HG03280 (cell line): ENCODE measurements at regions not wholly inside any gene's neighbourhood (a gene's known extent, or its start where the extent isn't known, plus 50 kb on each side); places are given as distances from the start of the nearest gene placed in this dataset.

Source experiments
- ATAC-seq: cut with Tn5 transposase; IDR thresholded peaks from one replicate; pipeline ENCODE4 v1.9.1; 2021; ENCODE audit warnings: mild to moderate bottlenecking, moderate library complexity; ENCODE audit not compliant: unreplicated experiment

GRCh38 chr2:136407952-136408318 is 290.0 kb upstream of the CXCR4 start:
- ATAC-seq = no peak

- ATAC-seq = no peak
These were observed 289.4 kb upstream of the CXCR4 start for GRCh38 chr2:136407117-136407951.

- ATAC-seq = no peak
These were observed 287.0 kb upstream of the CXCR4 start for GRCh38 chr2:136404925-136405324.

- ATAC-seq = no peak
These were observed 286.2 kb upstream of the CXCR4 start for GRCh38 chr2:136404176-136404575.

GRCh38 chr2:136402281-136402680 is 284.3 kb upstream of the CXCR4 start:
- ATAC-seq = no peak

GRCh38 chr2:136399667-136400289 is 281.8 kb upstream of the CXCR4 start:
- no peak for ATAC-seq

- no peak for ATAC-seq
These were observed 277.6 kb upstream of the CXCR4 start for GRCh38 chr2:136395582-136395981.

GRCh38 chr2:136394136-136395060 is 276.4 kb upstream of the CXCR4 start:
- ATAC-seq = peak; percentile 62

GRCh38 chr2:136393514-136393913 is 275.6 kb upstream of the CXCR4 start:
- ATAC-seq = no peak

GRCh38 chr2:136392897-136393505 is 275.1 kb upstream of the CXCR4 start:
- ATAC-seq = no peak

- peak; percentile 82 for ATAC-seq
These were observed 271.9 kb upstream of the CXCR4 start for GRCh38 chr2:136389809-136390208.

- ATAC-seq = no peak
These were observed 268.1 kb upstream of the CXCR4 start for GRCh38 chr2:136386046-136386445.

- peak; percentile 46 for ATAC-seq
These were observed 266.8 kb upstream of the CXCR4 start for GRCh38 chr2:136384531-136385303.

- no peak for ATAC-seq
These were observed 265.2 kb upstream of the CXCR4 start for GRCh38 chr2:136383167-136383566.

- peak; percentile 73 for ATAC-seq
These were observed 264.0 kb upstream of the CXCR4 start for GRCh38 chr2:136381722-136382633.

GRCh38 chr2:136381245-136381644 is 263.3 kb upstream of the CXCR4 start:
- no peak for ATAC-seq

- peak; percentile 12 for ATAC-seq
These were observed 261.0 kb upstream of the CXCR4 start for GRCh38 chr2:136378712-136379595.
